Activated CD4-positive, alpha-beta T cell treated with anti-CD3 and anti-CD28 coated beads, Interleukin-2, amount 50 U/mL, for 24 hours (primary cell): ENCODE measurements at regions not wholly inside any gene's neighbourhood (a gene's known extent, or its start where the extent isn't known, plus 50 kb on each side); places are given as distances from the start of the nearest gene placed in this dataset.

Experiments
- DNase-seq, 2 donors: peaks; one replicate each; pipeline ENCODE4 v3.0.0-alpha.2; 2020; ENCODE audit warnings: low read depth in 1 of 2, low spot score in 1 of 2

- no peak for DNase-seq
Observed at GRCh38 chr14:87186737-87187136, 806.2 kb downstream of the GALC start.

GRCh38 chr14:87185961-87186560 is 806.9 kb downstream of the GALC start:
- DNase-seq: no peak

GRCh38 chr14:87184180-87184579 is 808.8 kb downstream of the GALC start:
- no peak for DNase-seq

- no peak for DNase-seq
Observed at GRCh38 chr14:87181288-87181687, 811.7 kb downstream of the GALC start.

GRCh38 chr14:87179936-87180335 is 813.0 kb downstream of the GALC start:
- DNase-seq: no peak

GRCh38 chr14:87178277-87178676 is 814.7 kb downstream of the GALC start:
- DNase-seq: no peak

- DNase-seq: no peak
Observed at GRCh38 chr14:87175175-87175574, 817.8 kb downstream of the GALC start.

- no peak for DNase-seq
Observed at GRCh38 chr14:87171141-87171540, 821.8 kb downstream of the GALC start.

- DNase-seq: no peak
Observed at GRCh38 chr14:87170179-87170578, 822.8 kb downstream of the GALC start.

GRCh38 chr14:87169362-87169761 is 823.6 kb downstream of the GALC start:
- no peak for DNase-seq

GRCh38 chr14:87161502-87161901 is 831.5 kb downstream of the GALC start:
- DNase-seq: no peak

GRCh38 chr14:87160989-87161388 is 832.0 kb downstream of the GALC start:
- DNase-seq: no peak

GRCh38 chr14:87158283-87158682 is 834.7 kb downstream of the GALC start:
- DNase-seq: no peak

- DNase-seq: no peak
Observed at GRCh38 chr14:87156878-87157277, 836.1 kb downstream of the GALC start.

GRCh38 chr14:87155856-87156488 is 837.0 kb downstream of the GALC start:
- DNase-seq: no peak

GRCh38 chr14:87153901-87154300 is 839.1 kb downstream of the GALC start:
- no peak for DNase-seq

- no peak for DNase-seq
Observed at GRCh38 chr14:87153391-87153790, 839.6 kb downstream of the GALC start.

GRCh38 chr14:87152693-87153092 is 840.3 kb downstream of the GALC start:
- DNase-seq: no peak

GRCh38 chr14:87149583-87150354 is 843.2 kb downstream of the GALC start:
- no peak for DNase-seq

- DNase-seq: no peak
Observed at GRCh38 chr14:87148655-87149054, 844.3 kb downstream of the GALC start.

- no peak for DNase-seq
Observed at GRCh38 chr14:87142551-87143211, 850.3 kb downstream of the GALC start.

- no peak for DNase-seq
Observed at GRCh38 chr14:87141801-87142200, 851.2 kb downstream of the GALC start.
